NCI-H2107 treated with DMSO at 0.1 percent for 48 hours (cell line): ENCODE measurements at regions not wholly inside any gene's neighbourhood (a gene's known extent, or its start where the extent isn't known, plus 50 kb on each side); places are given as distances from the start of the nearest gene placed in this dataset.

Experiments used
- DNase-seq: peaks from one replicate; lab custom pipeline; 2025; ENCODE audit not compliant: unreplicated experiment; lab: John Stamatoyannopoulos, UW

DNA sequence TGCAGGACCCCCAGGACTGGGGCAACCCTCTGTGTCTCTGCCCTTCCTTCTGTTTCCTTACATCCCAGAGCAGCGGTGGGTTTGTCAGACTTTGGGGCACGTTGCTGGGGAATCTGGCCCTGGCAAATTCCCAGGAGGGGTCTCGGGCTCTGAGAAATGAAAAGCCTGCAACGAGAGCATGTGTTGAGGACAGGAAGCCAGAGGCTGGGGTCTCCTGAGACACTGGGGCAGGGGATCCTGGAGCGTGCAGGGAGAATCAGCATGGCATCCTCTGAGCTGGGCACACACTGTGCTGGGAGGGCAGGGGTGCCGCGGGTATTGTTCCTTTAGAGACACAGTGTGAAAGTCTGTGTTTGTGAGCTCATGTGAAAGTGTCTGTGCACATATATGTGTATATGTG lies 279.9 kb upstream of the PPP2R2D start:
- DNase-seq: no peak

DNA sequence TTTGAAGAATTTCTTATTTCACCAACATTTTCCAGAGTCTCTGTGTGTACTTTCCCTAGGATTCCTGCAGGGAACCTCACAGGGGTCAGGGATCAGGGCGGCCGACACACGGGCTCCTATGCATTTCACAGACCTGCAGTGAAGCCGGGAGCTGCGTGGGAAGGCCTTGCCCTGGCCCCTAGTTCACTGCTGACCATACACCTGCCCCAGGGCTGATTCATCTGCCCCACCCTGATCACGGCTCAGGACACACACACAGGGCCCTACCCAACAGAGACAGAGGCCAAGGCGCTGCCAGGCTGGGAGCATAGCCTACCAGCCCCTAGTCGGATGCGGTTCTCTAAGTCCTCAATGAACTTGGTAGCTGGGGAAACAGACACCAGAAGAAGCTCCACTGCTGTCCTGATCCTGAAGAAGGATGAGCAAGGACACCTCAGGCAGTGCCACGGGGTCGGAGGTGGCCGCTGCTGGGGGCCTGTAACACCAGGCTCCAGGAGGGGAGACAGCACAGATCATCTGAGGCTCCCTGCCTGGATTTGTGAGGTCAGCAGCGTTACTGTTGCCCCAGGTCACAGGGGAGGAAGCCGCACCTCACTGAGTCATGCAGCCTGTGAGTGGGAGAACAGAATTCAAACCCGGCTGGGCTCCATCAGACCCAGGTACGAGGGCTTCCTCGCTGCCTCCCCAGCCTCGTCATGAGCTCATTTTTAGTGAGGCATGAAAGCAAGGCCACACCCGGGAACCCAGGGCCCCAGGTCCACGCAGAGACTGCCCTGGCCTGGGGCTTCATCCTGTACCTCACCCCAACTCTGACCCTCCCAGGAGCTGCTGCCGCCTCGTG lies 278.8 kb upstream of the PPP2R2D start:
- DNase-seq: no peak

DNA sequence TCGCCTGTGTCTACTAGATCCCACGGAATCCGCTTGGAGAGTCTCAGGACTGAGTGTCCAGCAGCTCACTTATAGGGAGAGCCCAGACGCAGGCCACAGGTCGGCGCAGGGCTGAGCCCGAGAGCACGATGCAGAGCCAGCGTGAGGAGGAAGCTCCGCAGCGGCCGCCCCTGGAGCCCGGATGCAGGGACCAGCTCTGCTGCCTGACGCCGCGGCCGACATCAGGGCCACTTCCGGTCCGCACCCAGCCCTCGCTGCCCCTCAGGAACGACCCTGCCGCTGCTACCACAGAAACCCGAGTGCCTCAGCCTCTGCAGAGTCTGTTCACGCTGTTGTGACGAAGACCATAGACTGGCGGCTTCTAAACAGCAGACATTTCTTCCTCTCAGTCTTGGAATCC lies 275.8 kb upstream of the PPP2R2D start:
- no peak for DNase-seq

GRCh38 chr10:131626274-131626673 lies 274.5 kb upstream of the PPP2R2D start:
- DNase-seq: no peak

DNA sequence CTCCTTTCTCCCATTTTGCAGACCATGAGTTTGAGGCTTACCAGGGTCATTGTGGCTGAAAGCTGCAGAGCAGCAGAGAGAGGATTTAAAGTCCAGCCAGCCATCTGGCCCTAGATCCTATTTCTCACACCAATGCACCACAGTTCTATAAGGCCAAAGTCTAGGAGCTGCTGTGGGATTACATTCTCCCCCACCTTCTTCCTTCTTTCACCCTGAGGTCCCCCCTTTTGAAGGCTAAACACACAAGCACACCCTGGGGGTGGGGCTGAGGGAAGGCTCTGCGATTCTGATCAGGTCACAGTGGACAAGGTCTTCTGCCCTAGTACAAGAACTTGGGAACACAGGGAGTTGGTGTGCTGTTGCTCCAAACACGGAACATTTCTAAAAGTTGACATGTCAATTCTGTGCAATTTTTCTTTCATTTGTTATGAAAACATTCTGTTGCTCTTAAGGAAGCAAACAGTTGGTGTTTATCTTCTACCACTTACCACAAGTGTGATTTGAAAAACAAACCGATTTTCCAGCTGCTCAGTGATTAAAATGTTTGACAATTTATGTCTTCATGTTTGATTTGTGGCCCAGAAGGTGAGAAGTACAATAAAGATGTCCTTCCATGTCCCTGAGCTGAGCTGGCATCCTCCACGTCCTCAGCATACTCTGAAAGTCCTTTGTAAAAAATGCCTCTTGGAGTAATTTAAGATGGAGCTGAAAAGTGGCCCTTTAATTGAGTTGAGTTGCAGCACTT lies 271.6 kb upstream of the PPP2R2D start:
- DNase-seq: no peak

DNA sequence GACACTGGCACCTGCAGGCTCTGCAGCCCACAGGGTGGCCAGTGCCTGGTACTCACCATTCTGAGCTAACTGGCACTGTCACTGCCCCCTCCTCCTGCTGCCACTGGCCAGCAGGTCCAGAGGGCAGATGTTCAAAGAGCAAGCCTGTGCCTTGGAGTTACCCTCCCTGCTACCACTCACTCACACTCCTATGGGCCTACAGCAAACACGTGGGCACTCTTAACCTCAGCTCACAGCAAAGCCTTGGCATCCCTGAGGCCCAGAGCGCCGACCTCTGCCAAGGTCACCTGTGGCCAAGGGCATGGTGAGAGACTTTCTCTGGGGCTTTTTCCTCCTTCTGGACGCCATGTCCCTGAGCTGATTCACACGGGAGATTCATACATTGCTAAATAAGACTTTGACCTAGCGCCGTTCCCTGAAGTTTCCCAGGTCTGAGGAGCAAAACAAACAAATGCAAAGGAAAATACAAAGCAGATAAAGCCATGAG lies 270.0 kb upstream of the PPP2R2D start:
- no peak for DNase-seq

DNA sequence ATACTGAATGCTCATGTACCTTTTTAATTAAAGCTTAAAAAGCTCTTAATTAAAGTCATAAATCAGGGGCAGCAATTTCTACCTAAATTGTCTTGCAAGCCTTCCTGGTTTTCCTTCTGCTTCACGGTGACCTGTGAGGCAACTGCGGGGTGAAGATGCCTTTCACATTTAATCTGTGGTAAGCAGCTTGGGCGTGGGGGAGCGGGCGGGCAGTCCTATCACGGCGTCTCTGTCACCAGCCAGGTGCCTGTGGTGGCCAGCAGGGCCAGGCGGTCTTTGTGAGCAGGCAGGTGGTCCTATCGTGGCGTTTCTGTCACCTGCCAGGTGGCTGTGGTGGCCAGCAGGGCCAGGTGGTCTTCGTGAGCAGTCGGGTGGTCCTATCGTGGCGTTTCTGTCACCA lies 269.2 kb upstream of the PPP2R2D start:
- no peak for DNase-seq

GRCh38 chr10:131635564-131636015 lies 265.2 kb upstream of the PPP2R2D start:
- no peak for DNase-seq

DNA sequence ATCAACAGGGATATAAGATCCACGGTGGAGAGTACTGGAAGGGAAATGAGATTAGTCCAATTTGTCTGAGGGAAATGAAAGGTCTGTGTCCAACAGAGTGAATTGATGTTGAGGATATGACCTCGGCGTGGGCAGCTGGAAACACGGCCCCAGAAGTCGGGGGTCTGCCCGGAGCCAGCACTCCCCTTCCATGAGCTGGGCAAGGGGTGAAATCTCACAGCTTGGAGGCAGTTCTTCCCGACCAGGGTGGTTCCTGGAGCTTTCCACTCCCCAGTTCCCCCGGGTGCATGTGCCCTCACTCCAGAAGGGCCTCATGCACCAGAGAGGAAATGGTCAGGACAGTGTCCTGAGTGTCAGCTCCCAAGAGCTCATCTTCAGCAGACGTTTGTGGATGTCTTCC lies 264.7 kb upstream of the PPP2R2D start:
- no peak for DNase-seq

- DNase-seq: no peak
Measured at GRCh38 chr10:131636841-131637724, 263.7 kb upstream of the PPP2R2D start.

- no peak for DNase-seq
Measured at GRCh38 chr10:131638049-131638879, 262.5 kb upstream of the PPP2R2D start.

- no peak for DNase-seq
Measured at GRCh38 chr10:131638880-131639278, 261.9 kb upstream of the PPP2R2D start.

DNA sequence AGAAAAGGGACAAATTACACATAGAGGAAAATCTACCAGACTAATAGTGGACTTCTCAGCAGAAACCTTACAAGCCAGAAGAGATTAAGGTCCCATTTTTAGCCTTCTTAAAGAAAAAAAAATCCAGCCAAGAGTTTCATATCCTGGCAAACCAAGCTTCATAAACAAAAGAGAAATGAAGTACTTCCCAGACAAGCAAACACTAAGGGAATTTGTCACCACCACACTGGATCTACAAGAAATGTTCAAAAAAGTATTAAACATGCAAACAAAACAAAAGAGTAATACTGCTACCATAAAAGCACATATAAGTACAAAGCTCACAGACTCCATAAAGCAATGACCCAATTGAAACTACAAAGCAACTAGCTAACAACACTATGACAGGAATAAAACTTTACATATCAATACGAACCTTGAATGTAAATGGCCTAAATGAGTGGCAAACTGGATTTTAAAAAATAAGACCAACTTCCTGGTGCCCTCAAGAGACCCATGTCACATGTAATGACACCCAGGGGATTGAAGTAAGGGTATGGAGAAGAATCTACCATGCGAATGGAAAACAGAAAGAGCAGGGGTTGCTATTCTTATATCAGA lies 260.7 kb upstream of the PPP2R2D start:
- DNase-seq: no peak

- no peak for DNase-seq
Measured at GRCh38 chr10:131641231-131641630, 259.6 kb upstream of the PPP2R2D start.

- no peak for DNase-seq
Measured at GRCh38 chr10:131641898-131642297, 258.9 kb upstream of the PPP2R2D start.

- no peak for DNase-seq
Measured at GRCh38 chr10:131642966-131643365, 257.8 kb upstream of the PPP2R2D start.

DNA sequence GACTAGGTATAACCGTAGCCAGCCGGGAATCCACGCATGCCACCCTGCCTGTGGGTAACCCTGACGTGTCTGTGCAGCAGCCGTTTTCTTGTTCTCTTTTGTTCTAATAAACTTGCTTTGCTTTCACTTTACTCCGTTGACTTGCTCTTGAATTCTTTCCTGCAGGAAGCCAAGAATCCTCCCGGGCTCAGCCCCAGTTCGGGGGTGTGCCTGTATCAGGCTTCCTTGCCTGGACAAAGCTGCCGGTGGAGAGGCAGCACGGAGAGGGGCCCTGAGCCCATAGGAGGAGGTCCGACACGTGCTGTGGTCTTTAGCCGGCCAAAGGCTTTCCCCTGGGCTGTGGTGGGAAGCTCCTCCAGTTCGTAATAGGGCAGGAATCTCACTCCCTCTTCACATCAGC lies 256.5 kb upstream of the PPP2R2D start:
- DNase-seq: no peak

DNA sequence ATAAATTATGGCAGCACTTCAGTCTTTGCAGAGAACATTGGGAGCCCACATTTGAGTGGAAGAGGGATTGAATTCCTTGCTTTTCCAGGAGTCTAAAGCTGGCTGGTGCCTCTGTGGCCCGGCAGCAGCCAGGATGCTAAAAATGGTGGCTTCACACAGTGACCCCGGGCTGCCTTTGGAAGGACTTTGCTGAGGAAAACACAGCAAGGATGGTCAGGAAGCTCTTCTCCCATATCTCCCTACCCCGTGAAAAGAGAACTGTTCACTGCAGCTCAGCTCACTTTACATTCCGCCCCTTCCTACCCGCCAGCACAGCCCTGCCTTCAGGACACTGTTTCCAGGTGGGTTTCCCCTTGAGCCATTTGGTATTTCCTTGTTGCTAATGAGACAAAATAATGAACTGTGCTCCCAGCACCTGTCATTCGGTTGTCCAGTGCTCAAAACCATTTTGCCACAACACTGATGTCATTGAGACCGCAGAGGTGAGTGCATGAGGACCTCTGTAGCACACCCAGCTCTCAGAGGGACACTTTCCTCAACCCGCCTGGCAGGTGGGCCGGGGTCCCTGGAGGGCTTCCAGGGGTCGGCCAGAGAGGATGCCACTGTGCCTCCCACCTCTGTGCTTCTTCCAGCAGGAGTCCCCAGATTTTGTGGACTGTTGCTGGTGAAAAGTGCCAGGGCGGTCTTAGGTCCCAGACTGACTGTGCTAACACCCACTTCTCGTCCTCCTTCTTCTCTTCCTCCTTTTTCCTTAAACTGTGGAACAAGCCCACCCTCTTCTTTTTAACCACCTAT lies 255.7 kb upstream of the PPP2R2D start:
- no peak for DNase-seq

- no peak for DNase-seq
Measured at GRCh38 chr10:131645756-131646155, 255.1 kb upstream of the PPP2R2D start.
